Activated CD4-positive, alpha-beta T cell treated with anti-CD3 and anti-CD28 coated beads, Interleukin-10, Interleukin-2, amounts not matched to agents 100 ng/mL and 50 ng/mL, durations not matched to agents 16 hours and 8 hours (primary cell): ENCODE measurements at regions not wholly inside any gene's neighbourhood (a gene's known extent, or its start where the extent isn't known, plus 50 kb on each side); places are given as distances from the start of the nearest gene placed in this dataset.
"Not testable (repeated sequence)": the region's sequence is repeated elsewhere in the genome, so short reads cannot be mapped to it uniquely, and the experiment has no call there.

Source experiments
- DNase-seq: peaks from one replicate; pipeline ENCODE4 v3.0.0-alpha.2; 2020

DNA sequence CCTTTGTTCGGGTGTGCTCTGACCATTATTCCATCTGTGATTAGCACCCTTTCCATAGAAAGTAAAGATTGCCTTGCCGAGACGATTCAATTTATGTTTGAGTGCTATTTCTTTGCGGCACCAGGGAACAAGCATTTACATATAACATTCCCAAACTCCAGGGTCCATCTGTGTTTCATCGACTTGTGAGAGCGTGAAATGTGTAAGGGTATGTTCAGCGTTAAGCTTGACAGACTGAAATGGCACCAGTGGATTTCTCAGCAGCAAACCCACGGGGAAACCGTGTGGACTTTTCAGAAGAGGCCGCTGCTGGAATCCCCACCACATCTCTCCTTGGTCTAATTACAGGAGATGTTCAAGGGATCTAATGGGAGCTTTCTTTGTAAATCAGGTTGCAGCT, 270.5 kb downstream of the TCERG1L start:
- DNase-seq: no peak

DNA sequence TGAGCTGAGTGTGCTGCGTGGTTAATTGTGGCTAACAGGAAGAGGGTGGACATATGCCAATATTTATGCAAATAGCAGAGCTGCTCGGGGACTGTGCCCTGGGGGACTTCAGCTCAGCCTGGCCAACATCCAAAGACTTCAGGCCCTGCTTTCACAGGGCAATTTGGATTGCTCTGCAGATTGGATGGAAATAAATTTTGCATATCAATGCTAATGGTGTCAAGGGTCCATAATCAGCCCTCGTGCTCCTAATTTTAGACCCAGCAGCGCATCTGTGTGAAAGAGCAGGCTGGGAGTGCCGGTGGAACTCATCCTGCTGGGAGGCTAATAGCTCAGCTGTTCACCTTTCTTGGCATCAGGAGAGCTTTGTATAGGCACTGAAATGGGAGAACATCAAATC, 270.1 kb downstream of the TCERG1L start:
- no peak for DNase-seq

- DNase-seq: not testable (repeated sequence)
Observed at GRCh38 chr10:131042015-131042414, 269.5 kb downstream of the TCERG1L start.
